Astrocyte of the cerebellum (primary cell): ENCODE measurements at regions not wholly inside any gene's neighbourhood (a gene's known extent, or its start where the extent isn't known, plus 50 kb on each side); places are given as distances from the start of the nearest gene placed in this dataset.

Experiments used
- DNase-seq: peaks from one replicate; pipeline ENCODE4 v3.0.0-alpha.2; 2011; ENCODE audit warnings: low read depth
- H3K4me3 ChIP-seq: 2 replicates; pipeline ENCODE4 v1.5.1; 2011; ENCODE audit warnings: mild to moderate bottlenecking, low read depth, low read length, moderate library complexity
- CTCF ChIP-seq: IDR thresholded peaks from 2 replicates; pipeline ENCODE4 v1.5.1; 2012; ENCODE audit warnings: low read length, low read depth, moderate library complexity, mild to moderate bottlenecking; ENCODE audit errors: missing control alignments
- in situ Hi-C: cut with HindIII; loops from 2 replicates; pipeline ENCODE4 v1.10.0; 2017; ENCODE audit warnings: low sequenced_read_pairs

DNA sequence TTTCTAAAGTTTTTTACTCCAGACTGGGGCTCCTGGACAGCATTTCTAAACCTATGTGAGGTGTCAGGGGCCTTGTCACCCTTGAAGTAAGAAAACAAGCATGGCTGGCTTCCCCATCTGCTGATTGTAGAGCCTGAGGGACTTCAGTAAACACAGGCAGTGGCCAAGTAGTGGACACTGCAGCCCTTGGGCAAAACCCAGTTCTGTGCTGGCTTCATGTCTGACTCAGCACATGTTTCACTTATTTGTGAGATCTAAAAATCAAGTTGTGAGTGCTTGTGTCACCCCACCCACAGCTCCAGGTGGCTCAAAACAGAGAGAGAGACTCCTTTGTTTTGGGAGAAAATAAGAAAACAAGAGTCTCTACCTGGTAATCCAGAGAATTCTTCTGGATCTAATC is 660.3 kb upstream of the VRK2 start:
- in situ Hi-C loops: no loop called here
- no peak for TF ChIP-seq CTCF
- no peak for DNase-seq
- no peak overlapping the region for H3K4me3 ChIP-seq

- no peak for TF ChIP-seq CTCF
- H3K4me3 ChIP-seq: no peak overlapping the region
- no peak for DNase-seq
- in situ Hi-C loops: no loop called here
These were observed 650.1 kb upstream of the VRK2 start for GRCh38 chr2:57396355-57397098.

GRCh38 chr2:57397550-57398360 is 648.9 kb upstream of the VRK2 start:
- DNase-seq: no peak
- H3K4me3 ChIP-seq: no peak overlapping the region
- no peak for TF ChIP-seq CTCF
- in situ Hi-C loops: no loop called here

DNA sequence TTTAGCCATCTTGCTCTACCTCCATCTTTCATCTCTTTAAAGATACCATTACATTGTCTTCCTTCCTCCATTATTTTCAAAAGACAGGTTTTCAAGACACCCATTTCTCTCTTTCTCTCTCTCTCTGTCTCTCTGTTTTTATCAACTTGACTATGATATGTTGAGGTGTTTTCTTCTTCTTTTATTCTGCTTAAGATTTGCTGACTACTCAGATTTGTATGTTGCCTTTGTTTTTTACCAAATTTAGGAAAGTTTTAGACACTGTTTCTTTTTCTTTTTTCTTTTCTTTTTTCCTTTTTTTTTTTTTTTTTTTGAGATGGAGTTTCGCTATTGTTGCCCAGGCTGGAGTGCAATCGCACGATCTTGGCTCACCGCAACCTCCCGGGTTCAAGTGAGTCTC is 647.5 kb upstream of the VRK2 start:
- DNase-seq: no peak
- no peak for TF ChIP-seq CTCF
- no peak overlapping the region for H3K4me3 ChIP-seq
- in situ Hi-C loops: no loop called here

DNA sequence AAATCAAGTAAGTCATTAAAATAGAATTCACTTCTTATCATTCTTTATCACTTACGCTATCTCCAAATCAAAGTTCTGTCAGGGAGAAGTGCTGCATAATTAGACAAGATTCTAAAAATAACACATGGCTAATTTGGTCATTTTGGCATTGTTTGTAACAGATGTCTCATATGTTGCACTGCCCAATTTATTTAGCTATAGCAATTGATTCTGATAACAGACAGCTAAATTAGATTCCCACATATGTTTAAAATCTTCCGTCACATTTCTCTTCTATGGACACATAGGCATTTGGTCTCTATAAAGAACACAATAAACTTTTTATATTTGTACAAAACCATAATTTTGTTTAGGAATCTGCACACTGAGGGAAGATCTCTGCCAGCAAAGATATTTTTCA is 644.5 kb upstream of the VRK2 start:
- DNase-seq: no peak
- in situ Hi-C loops: no loop called here
- no peak for TF ChIP-seq CTCF
- no peak overlapping the region for H3K4me3 ChIP-seq

- no peak for DNase-seq
- in situ Hi-C loops: no loop called here
- no peak overlapping the region for H3K4me3 ChIP-seq
- TF ChIP-seq CTCF: no peak
These were observed 643.9 kb upstream of the VRK2 start for GRCh38 chr2:57402755-57403154.
